HG03095 (cell line): ENCODE measurements at regions not wholly inside any gene's neighbourhood (a gene's known extent, or its start where the extent isn't known, plus 50 kb on each side); places are given as distances from the start of the nearest gene placed in this dataset.

Experiments used
- ATAC-seq: cut with Tn5 transposase; IDR thresholded peaks from one replicate; pipeline ENCODE4 v1.9.1; 2021; ENCODE audit warnings: moderate library complexity; ENCODE audit not compliant: unreplicated experiment

DNA sequence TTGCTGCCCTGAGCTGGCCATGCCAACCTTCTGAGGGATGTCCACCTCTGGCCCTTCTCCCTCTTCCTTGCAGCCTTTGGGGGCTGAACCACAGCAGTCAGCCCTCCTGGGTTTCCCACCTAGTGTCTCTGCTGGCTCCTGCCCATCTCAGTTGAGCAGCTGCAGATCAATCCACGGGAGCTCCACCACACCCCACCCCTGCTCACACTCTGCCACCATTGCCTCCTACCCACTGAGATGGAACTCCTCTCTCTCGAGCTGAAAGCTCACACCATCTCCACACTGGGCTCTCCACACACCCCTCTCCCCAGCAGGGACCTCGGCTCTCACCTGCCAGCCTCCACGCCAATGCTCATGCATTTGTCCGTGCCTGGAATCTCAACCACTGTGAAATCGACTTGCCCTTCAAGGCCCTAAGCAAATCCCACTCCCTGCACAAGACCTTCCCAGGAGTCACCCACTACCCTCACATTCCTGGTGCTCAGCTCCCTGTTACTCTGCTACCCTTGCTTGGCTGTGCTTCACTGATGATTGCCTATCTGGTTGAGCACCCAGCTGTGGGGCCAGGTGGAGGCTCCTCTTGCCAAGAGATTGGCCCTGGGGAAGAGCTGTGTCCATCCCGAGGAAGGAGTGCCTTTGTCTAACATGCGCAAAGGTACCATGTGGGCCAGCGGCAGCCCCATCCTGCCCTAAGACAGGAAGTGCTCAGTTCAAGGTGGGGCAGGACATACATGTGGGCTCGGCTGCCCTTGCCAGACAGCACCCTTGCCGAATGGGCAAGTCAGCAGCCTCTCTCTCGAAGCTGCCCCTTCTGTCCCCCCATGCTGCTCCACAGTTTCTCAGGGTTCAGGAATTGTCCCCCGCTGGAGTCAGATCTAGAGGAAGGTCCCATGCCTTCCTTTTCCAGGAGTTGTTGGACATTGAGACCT, 208.7 kb downstream of the CYP26B1 start:
- ATAC-seq = no peak

DNA sequence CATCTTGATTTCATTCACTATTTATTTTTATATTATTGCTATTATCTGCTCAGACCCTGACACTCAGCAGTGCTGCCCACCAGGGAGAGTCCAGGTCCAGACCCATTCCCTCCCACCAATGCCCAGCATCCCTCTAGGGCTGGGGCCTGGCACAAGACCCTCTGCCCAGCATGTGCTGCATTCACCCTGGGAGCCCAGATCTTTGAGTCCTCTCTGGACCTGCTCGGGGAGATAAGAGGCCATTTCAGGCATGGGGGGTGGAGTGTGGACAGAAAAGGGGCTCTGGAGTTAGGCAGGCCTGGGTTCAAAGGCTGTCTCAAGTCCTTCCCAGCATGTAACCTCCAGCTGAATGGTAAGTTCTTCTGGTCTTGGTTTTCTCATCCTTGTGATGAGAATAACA, 209.6 kb downstream of the CYP26B1 start:
- no peak for ATAC-seq

GRCh38 chr2:71937396-71937795, 210.3 kb downstream of the CYP26B1 start:
- ATAC-seq = no peak

DNA sequence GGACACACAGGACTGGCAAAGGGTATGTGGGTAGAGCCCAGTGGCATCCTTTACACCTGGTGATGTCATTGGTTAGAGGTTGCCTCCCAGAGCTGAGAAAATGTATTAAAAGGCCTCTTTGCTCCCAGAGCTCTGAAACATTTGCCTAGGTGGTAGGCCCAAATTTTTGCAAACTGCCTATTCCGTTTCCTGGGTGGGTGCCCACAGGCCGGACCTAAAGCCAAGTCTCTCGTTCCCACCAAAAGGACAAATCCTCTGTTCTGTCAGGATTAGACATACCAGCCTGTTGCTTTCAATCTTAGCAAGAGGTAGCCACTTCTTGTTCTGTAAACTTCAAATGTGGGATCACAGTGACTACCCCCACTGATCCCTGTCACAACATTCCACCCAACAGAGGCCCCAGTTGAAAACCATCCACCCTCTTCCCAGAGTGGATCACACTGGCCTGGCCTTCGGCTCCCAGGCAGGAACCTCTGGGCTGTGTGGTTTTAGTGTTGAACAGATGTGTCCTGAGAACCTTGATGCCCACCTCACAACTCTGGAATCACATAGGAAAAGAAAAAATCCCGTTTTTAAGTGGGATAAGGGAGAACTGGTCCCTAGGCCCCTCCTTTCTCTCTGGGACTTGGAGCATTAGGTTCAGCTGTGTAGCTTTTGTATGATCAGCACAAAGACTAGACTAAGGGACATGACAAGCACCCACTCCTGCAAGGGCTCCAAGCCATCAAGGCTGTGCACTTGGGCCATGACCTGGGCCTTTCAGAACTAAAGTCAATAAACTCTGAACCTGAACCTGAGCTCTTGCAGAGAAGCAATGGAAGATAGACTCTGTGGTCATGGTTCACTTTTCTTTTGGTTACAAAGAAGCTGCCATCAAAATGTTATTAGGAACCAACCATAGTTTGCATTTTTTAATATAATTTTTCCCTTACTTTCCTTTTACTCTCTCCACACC, 211.3 kb downstream of the CYP26B1 start:
- ATAC-seq = no peak

- ATAC-seq = no peak
These were observed 212.3 kb downstream of the CYP26B1 start for GRCh38 chr2:71935262-71935848.

DNA sequence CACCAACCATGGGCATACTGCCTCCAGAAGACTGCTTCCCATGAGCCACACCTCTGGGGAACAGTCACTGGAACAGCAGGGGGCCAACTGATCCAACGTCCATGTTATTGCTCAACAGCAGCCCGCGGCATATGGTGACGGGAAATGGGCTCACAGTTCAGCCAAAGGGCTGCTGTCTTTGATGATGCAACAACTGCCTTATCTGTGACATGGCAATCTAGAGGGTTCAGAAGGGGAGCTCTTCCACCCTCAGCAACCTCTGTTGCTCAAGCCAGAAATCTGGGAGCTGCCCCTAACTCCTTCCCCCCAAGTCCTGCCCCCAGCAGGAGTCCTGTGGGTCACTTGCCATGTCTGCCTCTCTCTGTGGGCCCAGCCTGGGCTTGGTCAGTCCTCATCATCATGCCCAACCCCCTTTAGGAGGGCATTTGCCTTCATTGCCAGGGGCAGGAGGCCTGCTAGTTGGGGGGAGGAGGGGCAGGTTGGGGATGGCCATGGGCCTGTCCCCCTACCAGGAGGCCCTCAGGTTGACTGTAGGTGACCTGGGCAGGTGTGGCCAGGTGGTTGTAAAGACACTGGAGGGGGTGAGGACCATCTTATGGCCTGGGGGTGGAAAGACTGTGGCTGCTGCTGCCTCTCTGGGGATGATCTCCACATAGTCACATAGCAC, 212.9 kb downstream of the CYP26B1 start:
- ATAC-seq = no peak

- ATAC-seq = no peak
These were observed 213.4 kb downstream of the CYP26B1 start for GRCh38 chr2:71934320-71934593.

GRCh38 chr2:71933467-71934319, 214.0 kb downstream of the CYP26B1 start:
- ATAC-seq = no peak

DNA sequence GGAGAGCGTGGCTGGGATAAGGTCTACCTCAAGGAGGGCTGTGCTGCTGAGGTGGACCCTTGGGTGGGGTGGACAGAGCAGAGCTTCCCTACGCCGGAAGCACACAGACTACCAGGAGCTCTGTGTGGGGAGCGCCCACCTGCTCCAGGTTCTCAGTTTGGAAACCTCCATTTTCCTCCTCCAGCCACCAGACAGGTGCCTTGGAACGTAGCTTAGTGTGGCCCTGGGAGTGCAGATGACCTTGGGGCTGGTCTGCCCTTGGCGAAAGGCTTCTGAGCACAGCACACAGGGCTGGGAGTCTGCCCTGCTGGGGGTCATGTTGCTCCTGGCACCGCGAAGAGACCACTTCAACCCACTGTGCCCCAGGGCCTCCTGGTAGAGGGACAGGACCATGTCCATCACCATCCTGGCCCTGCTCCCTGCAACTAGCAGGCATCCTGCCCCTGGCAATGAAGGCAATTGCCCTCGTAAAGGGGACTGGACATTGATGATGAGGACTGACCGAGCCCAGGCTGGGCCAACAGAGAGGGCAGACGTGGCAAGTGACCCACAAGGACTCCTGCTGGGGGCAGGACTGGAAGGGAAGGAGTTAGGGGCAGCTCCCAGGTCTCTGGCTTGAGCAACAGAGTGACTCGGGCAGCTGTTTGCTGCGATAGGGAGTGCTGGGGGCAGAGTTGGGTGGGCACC, 214.7 kb downstream of the CYP26B1 start:
- no peak for ATAC-seq

DNA sequence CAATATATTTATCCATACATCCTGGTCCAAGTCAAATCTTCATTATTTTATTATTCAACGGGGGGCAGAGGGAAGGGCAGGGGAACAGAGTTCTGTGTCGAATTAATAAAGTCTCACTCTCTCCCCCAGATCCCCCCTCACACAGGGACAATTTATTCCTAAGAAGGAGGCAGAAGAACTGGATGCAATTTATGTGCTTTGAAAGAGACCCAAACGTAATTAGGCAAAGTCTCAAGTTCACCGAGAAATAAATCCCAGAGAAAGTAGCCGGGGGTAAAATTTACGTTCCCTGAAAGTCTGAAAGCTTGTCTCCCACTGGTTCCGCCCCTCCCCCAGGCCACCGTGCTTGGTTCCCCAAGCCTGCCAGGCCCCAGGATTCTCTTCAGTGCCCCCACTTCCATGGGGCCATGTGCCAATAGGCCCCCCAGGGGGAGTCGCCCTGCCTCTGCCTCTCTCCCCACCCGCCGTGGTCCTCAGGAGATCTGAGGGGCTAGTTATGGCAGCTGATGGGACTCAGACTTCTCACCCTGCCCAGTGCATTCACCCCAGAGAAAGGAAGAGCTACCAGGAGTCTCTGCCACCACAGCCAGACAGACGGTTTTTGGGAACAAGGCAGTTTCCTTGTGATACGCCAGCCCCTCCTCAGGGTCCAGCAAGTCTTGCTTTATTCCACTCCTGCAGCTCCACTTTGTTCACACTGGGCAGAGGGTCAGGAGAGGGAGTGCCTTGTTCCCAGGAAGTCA, 215.5 kb downstream of the CYP26B1 start:
- no peak for ATAC-seq

- no peak for ATAC-seq
These were observed 217.5 kb downstream of the CYP26B1 start for GRCh38 chr2:71930049-71930681.

DNA sequence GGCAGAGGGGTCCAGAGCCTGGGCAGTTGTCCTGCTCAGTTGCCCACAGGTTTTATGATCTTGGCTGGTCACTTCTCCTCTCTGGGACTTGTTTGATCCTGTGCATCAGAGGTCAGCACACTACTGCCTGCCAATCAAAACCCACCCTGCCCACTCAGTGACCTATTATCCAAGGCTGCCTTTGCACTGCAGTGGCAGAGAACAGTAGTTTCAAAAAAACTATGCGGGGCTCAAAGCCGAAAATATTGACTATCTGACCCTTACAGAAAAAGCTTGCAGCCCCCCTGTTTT, 218.2 kb downstream of the CYP26B1 start:
- ATAC-seq = no peak

GRCh38 chr2:71928734-71929481, 218.8 kb downstream of the CYP26B1 start:
- ATAC-seq = no peak

DNA sequence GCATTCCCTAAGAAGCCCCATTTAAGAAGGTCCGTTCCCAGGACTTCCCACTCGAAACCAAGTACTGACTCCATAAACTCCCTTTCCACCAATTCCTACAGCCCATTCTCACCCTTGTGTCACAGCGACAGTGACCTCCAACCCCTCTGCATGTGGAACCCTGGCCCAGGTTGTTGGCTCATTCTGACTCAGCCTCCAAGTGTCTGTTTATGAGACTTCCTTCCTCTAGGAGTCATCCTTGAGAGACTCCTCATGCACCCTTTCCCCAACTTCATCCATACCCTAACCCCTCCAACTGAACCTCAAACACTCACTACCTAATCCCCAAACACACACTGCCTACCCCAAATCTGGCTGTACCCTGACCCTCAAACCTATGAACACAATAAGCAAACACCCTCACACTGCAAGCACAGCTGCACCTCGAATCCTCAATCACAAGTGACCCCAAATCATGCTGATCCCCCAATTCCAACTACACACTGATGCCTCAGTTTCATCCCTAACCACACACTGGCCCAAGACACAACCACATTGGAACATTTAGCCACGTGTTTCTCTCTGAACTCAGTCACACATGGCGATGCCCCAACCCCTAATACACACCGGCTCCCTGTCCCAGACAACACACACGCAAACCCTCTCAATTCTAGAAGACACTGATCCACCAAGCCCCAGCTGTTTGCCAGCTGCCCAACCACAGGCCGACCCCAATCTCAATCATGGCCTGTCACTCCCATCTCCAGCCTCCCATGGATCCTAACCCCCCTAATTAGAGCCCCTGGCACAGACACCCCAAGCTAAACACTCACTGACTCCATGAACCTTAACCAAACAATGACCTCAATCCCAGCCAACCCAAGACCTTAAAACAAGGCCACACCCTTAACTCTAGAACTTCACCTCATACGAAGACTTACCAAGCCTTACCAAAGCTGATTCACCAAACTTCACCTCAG, 219.6 kb downstream of the CYP26B1 start:
- ATAC-seq = no peak

GRCh38 chr2:71926876-71927756, 220.5 kb downstream of the CYP26B1 start:
- no peak for ATAC-seq

GRCh38 chr2:71926089-71926447, 221.6 kb downstream of the CYP26B1 start:
- ATAC-seq = no peak
